IMR-90 (cell line): ENCODE measurements at regions not wholly inside any gene's neighbourhood (a gene's known extent, or its start where the extent isn't known, plus 50 kb on each side); places are given as distances from the start of the nearest gene placed in this dataset.
A peak's percentile ranks its signal among the peaks of the same experiment; 100 is the strongest.

Experiments used
- ATAC-seq: fragments of 200-7000 bp; cut with Tn5 transposase; 2 replicates; pipeline ENCODE4 v1.9.1; 2020; ENCODE audit warnings: low read depth, mild to moderate bottlenecking, moderate library complexity
- BruUV-seq: library from RNA; stranded (reverse); fragments of 400-500 nt; replicated peaks from 2 replicates; lab custom pipeline; 2021; lab: Mats Ljungman, UMichigan
- CTCF ChIA-PET: fragments of 300-600 bp; formaldehyde crosslinking; extraction: SDS; loops from one replicate; lab custom pipeline; 2021; ENCODE audit warnings: antibody characterized with exemption; lab: Yijun Ruan, JAX
- POLR2A ChIA-PET: fragments of 300-600 bp; sonication (Branson Sonifier 250); formaldehyde crosslinking; loops from one replicate; lab custom pipeline; 2022; ENCODE audit warnings: antibody characterized with exemption; ENCODE audit not compliant: unreplicated experiment; lab: Charles Lee
- DNase-seq: peaks from one replicate; pipeline ENCODE4 v3.0.0; 2013
- H2AFZ ChIP-seq: replicated peaks from 2 replicates; pipeline ENCODE3; 2013; ENCODE audit warnings: low read length, mild to moderate bottlenecking; ENCODE audit not compliant: poor library complexity
- H2AK5ac ChIP-seq: 2 replicates; pipeline ENCODE4 v1.6.1; 2013; ENCODE audit warnings: low read depth, low read length, inconsistent platforms
- H2AK9ac ChIP-seq: replicated peaks from 2 replicates; pipeline ENCODE3; 2013; ENCODE audit warnings: mild to moderate bottlenecking, low read depth, low read length, moderate library complexity; ENCODE audit not compliant: poor library complexity
- H2BK120ac ChIP-seq: 2 replicates; pipeline ENCODE4 v1.6.1; 2013; ENCODE audit warnings: low read depth, low read length, inconsistent platforms
- H2BK15ac ChIP-seq: 3 replicates; pipeline ENCODE4 v1.6.1; 2013; ENCODE audit warnings: low read depth, low read length, inconsistent platforms
- H2BK20ac ChIP-seq: 2 replicates; pipeline ENCODE4 v1.6.1; 2013; ENCODE audit warnings: low read depth, mild to moderate bottlenecking, inconsistent platforms, low read length, moderate library complexity
- H2BK5ac ChIP-seq: 2 replicates; pipeline ENCODE4 v1.6.1; 2013; ENCODE audit warnings: mild to moderate bottlenecking, low read depth, low read length, inconsistent platforms; ENCODE audit not compliant: poor library complexity, severe bottlenecking
- H3K14ac ChIP-seq: replicated peaks from 2 replicates; pipeline ENCODE4 v1.6.1; 2013; ENCODE audit warnings: low read depth, low read length, inconsistent platforms
- H3K18ac ChIP-seq: 2 replicates; pipeline ENCODE4 v1.6.1; 2013; ENCODE audit warnings: low read depth, low read length, control low read depth
- H3K23ac ChIP-seq: 2 replicates; pipeline ENCODE4 v1.6.1; 2013; ENCODE audit warnings: low read depth, low read length, inconsistent platforms
- H3K27ac ChIP-seq: 2 replicates; pipeline ENCODE4 v1.5.1; 2013; ENCODE audit warnings: mild to moderate bottlenecking, control low read depth, low read length; ENCODE audit not compliant: insufficient read depth
- H3K27me3 ChIP-seq: 2 replicates; pipeline ENCODE4 v1.6.1; 2013; ENCODE audit warnings: low read length; ENCODE audit not compliant: control insufficient read depth, insufficient read depth
- H3K36me3 ChIP-seq: 2 replicates; pipeline ENCODE4 v1.6.1; 2013; ENCODE audit warnings: low read length, mixed read lengths; ENCODE audit not compliant: control insufficient read depth, insufficient read depth
- H3K4ac ChIP-seq: 2 replicates; pipeline ENCODE4 v1.6.1; 2013; ENCODE audit warnings: low read depth, low read length, inconsistent platforms
- H3K4me1 ChIP-seq: 2 replicates; pipeline ENCODE4 v1.6.1; 2013; ENCODE audit warnings: low read length, mixed read lengths; ENCODE audit not compliant: control insufficient read depth, insufficient read depth
- H3K4me2 ChIP-seq: 2 replicates; pipeline ENCODE4 v1.6.1; 2013; ENCODE audit warnings: low read depth, mild to moderate bottlenecking, control low read depth, low read length, moderate library complexity
- H3K4me3 ChIP-seq: 2 replicates; pipeline ENCODE4 v1.5.1; 2013; ENCODE audit warnings: low read depth, mild to moderate bottlenecking, control low read depth, low read length, moderate library complexity; ENCODE audit not compliant: insufficient read depth
- H3K56ac ChIP-seq: 2 replicates; pipeline ENCODE4 v1.6.1; 2013; ENCODE audit warnings: low read length, inconsistent platforms; ENCODE audit not compliant: insufficient read depth; ENCODE audit errors: extremely low read depth
- H3K79me1 ChIP-seq, 2 experiments: 2 replicates each; pipeline ENCODE4 v1.6.1; 2013; ENCODE audit warnings: low read length in 2 of 2, inconsistent platforms in 1 of 2, low read depth in 1 of 2
- H3K9ac ChIP-seq: 2 replicates; pipeline ENCODE4 v1.6.1; 2013; ENCODE audit warnings: low read depth, low read length, control low read depth
- H3K9me1 ChIP-seq: 2 replicates; pipeline ENCODE4 v1.6.1; 2013; ENCODE audit warnings: low read length, inconsistent platforms; ENCODE audit not compliant: insufficient read depth
- H3K9me3 ChIP-seq: 2 replicates; pipeline ENCODE4 v1.6.1; 2013; ENCODE audit warnings: low read length; ENCODE audit not compliant: control insufficient read depth, insufficient read depth
- H4K20me1 ChIP-seq: 2 replicates; pipeline ENCODE4 v1.6.1; 2013; ENCODE audit warnings: low read length, inconsistent platforms; ENCODE audit not compliant: insufficient read depth
- H4K5ac ChIP-seq: 2 replicates; pipeline ENCODE4 v1.6.1; 2013; ENCODE audit warnings: mild to moderate bottlenecking, low read depth, low read length, control low read depth
- H4K8ac ChIP-seq, 2 experiments: 2 replicates each; pipeline ENCODE4 v1.6.1; 2013; ENCODE audit warnings: low read depth in 2 of 2, low read length in 2 of 2, control low read depth in 1 of 2, inconsistent platforms in 1 of 2
- H4K91ac ChIP-seq: 2 replicates; pipeline ENCODE4 v1.6.1; 2013; ENCODE audit warnings: low read depth, low read length, inconsistent platforms; ENCODE audit not compliant: insufficient read depth
- CHD1 ChIP-seq: IDR thresholded peaks from 2 replicates; pipeline ENCODE4 v1.6.1; 2012; ENCODE audit warnings: low read depth, low read length, improper control_type of control experiment
- WGBS, 2 experiments: methylation state at CpG; one replicate each; pipeline versions ENCODE4 v1.1.5 to v1.1.7; 2013; ENCODE audit warnings: missing lambda C conversion rate in 2 of 2; ENCODE audit not compliant: insufficient read length in 1 of 2; ENCODE audit errors: extremely low coverage in 2 of 2; 5-methylcytosine and 5-hydroxymethylcytosine counted together
- dilution Hi-C: fragments of 300-500 bp; cut with HindIII; formaldehyde crosslinking; loops from one replicate; pipeline ENCODE4 v1.14.3; 2018; ENCODE audit warnings: low sequenced_read_pairs; ENCODE audit not compliant: unreplicated experiment
- in situ Hi-C: fragments of 300-500 bp; cut with MboI; formaldehyde crosslinking; loops from 3 replicates; pipeline ENCODE4 v1.14.3; 2019; ENCODE audit warnings: low sequenced_read_pairs, inconsistent platforms, mixed read lengths
- intact Hi-C: fragments of 100-400 bp; cut with micrococcal nuclease; formaldehyde crosslinking; loops from 2 replicates; pipeline ENCODE4 v1.10.0; 2022
- TF ChIP-seq, protein P1 (sequence below): fragments of 150-350 bp; IDR thresholded peaks from 2 replicates; pipeline ENCODE4 v1.6.1; 2017; ENCODE audit warnings: mild to moderate bottlenecking, antibody characterized with exemption, low read length, low read depth

DNA sequence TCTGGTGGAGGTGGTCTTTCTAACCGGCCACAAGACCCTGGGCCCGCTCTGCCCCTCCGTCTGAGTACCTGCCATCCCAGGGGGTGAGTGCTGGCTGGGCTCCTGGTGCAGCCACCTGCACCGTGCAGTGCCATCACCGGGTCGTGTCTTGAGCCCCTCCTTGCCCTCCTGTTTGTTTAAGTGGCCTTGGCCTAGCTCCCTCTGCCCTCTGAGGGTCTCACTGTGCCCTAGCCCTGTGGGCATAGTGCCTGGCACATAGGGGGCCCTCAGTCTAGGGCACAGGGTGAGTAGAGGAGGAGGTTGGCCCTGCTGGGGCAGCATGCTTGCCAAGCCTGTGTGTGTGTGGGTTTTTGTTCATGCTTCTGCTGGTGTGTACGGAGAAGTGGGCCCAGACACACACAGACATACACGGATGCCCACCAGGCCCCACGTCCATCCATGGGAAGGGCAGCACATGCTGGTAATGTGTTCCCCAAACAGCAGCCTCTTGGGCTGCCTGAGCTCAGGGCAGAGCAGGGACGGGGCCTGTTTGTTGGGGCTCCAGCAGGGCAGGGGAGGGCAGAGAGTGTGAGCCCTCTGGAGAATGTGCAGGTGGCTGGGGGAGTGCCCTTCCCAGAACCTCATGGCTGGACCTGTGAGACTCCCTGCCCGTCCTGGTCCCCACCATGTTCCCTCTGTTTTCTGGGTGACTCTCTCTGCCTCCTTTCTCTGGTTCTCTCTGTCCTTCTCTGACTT lies 94.6 kb downstream of the GLI2 start (continued):
- TF ChIP-seq, protein P1, sequence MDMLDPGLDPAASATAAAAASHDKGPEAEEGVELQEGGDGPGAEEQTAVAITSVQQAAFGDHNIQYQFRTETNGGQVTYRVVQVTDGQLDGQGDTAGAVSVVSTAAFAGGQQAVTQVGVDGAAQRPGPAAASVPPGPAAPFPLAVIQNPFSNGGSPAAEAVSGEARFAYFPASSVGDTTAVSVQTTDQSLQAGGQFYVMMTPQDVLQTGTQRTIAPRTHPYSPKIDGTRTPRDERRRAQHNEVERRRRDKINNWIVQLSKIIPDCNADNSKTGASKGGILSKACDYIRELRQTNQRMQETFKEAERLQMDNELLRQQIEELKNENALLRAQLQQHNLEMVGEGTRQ: no peak

DNA sequence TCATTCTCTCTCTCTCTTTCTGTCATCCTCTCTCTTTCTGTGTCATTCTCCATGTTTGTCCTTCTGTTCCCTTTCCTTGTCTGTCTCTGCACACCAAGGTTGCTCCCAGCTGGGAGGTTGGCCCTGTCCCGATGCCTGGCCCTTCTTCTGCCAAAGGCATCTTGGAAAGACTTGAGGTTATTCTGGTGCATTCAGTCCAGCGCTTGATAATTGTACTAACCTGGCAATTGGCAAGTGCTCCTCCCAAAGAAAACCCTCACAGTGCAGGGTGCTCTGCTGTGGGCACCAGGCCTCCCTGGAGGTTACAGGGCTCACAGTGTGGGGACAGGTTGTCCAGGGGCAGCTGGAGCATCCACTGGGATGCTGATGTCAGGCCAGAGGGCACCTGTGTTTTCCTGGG lies 95.4 kb downstream of the GLI2 start:
- Histone ChIP-seq H2BK5ac (no peak overlapping the region), H3K79me1 (peaks cover 46 to 98% of the 10 kb centered on the region in 2 experiments; a peak in 3 of 4 replicates), H2AK5ac (no peak overlapping the region), H3K9ac (no peak overlapping the region), H3K56ac (no peak overlapping the region), H3K36me3 (peaks cover 8% of the 10 kb centered on the region), H4K5ac (no peak overlapping the region), H4K20me1 (peaks cover 89% of the 10 kb centered on the region), H3K27ac (no peak overlapping the region), H3K27me3 (no peaks in the 10 kb centered on the region), H3K23ac (no peak overlapping the region), H3K9me3 (no peaks in the 10 kb centered on the region), H3K18ac (no peak overlapping the region), H2AFZ (no peak overlapping the region), H3K4ac (no peak overlapping the region), H3K4me3 (no peak overlapping the region), H3K14ac (peak overlapping the region; percentile 46), H3K4me1 (peaks cover 23% of the 10 kb centered on the region), H2BK15ac (no peak overlapping the region), H3K4me2 (no peak overlapping the region), H3K9me1 (peaks cover 55% of the 10 kb centered on the region), H2AK9ac (no peak overlapping the region), H4K8ac (no peak overlapping the region), H2BK20ac (no peak overlapping the region), H4K91ac (0 out of 2 replicates have a peak overlapping the region, but pooled peaks have one; percentile 23), H2BK120ac (no peak overlapping the region)
- WGBS, 2 experiments: no CpG with 5 or more reads among the region's 2 CpGs
- ChIA-PET CTCF (no interaction called here), POLR2A (no interaction called here)
- no TSS peak for BruUV-seq
- intact Hi-C loops: no loop called here
- dilution Hi-C loops: no loop called here
- DNase-seq: no peak
- in situ Hi-C loops: no loop called here
- no peak for TF ChIP-seq CHD1
- no peak for ATAC-seq
